ENCODE measurements at regions not wholly inside any gene's neighbourhood (a gene's known extent, or its start where the extent isn't known, plus 50 kb on each side); places are given as distances from the start of the nearest gene placed in this dataset.

GRCh38 chr2:150783896-150784295 is 296.4 kb upstream of the RND3 start:
- no peaks in the 10 kb centered on the region for H3K9me3 ChIP-seq (ENCODE audit: control insufficient read depth, low read length)
- no peak overlapping the region for H3K27ac ChIP-seq (ENCODE audit: insufficient read depth, low read length, poor library complexity, severe bottlenecking)
- no peak overlapping the region for H3K4me3 ChIP-seq (ENCODE audit: insufficient read depth, low read depth, low read length, poor library complexity, severe bottlenecking)
- no peak for DNase-seq
- no peaks in the 10 kb centered on the region for H3K4me1 ChIP-seq (ENCODE audit: control insufficient read depth, insufficient read depth, low read length, poor library complexity, severe bottlenecking)
- no peaks in the 10 kb centered on the region for H3K27me3 ChIP-seq (replicated peaks; ENCODE audit: control insufficient read depth, insufficient read depth, low read length, poor library complexity, severe bottlenecking)
- no peaks in the 10 kb centered on the region for H3K36me3 ChIP-seq (ENCODE audit: control insufficient read depth, insufficient read depth, low read length)

GRCh38 chr2:150783015-150783414 is 295.5 kb upstream of the RND3 start:
- Histone ChIP-seq H3K4me1 (ENCODE audit: control insufficient read depth, insufficient read depth, low read length, poor library complexity, severe bottlenecking) (no peaks in the 10 kb centered on the region), H3K9me3 (ENCODE audit: control insufficient read depth, low read length) (no peaks in the 10 kb centered on the region), H3K27ac (ENCODE audit: insufficient read depth, low read length, poor library complexity, severe bottlenecking) (no peak overlapping the region), H3K4me3 (ENCODE audit: insufficient read depth, low read depth, low read length, poor library complexity, severe bottlenecking) (no peak overlapping the region), H3K27me3 (replicated peaks; ENCODE audit: control insufficient read depth, insufficient read depth, low read length, poor library complexity, severe bottlenecking) (no peaks in the 10 kb centered on the region), H3K36me3 (ENCODE audit: control insufficient read depth, insufficient read depth, low read length) (no peaks in the 10 kb centered on the region)
- no peak for DNase-seq

GRCh38 chr2:150782613-150783012 is 295.1 kb upstream of the RND3 start:
- DNase-seq, result no peak
- H3K9me3 ChIP-seq (ENCODE audit: control insufficient read depth, low read length), result no peaks in the 10 kb centered on the region
- no peaks in the 10 kb centered on the region for H3K27me3 ChIP-seq (replicated peaks; ENCODE audit: control insufficient read depth, insufficient read depth, low read length, poor library complexity, severe bottlenecking)

GRCh38 chr2:150781142-150781541 is 293.7 kb upstream of the RND3 start:
- Histone ChIP-seq H3K4me3 (ENCODE audit: insufficient read depth, low read depth, low read length, poor library complexity, severe bottlenecking) (no peak overlapping the region), H3K36me3 (ENCODE audit: control insufficient read depth, insufficient read depth, low read length) (no peaks in the 10 kb centered on the region), H3K4me1 (ENCODE audit: control insufficient read depth, insufficient read depth, low read length, poor library complexity, severe bottlenecking) (no peaks in the 10 kb centered on the region), H3K27ac (ENCODE audit: insufficient read depth, low read length, poor library complexity, severe bottlenecking) (no peak overlapping the region), H3K9me3 (ENCODE audit: control insufficient read depth, low read length) (no peaks in the 10 kb centered on the region), H3K27me3 (replicated peaks; ENCODE audit: control insufficient read depth, insufficient read depth, low read length, poor library complexity, severe bottlenecking) (no peaks in the 10 kb centered on the region)
- DNase-seq, result no peak

More at GRCh38 chr2:150782613-150783012, 295.1 kb upstream of the RND3 start:
- Histone ChIP-seq H3K36me3 (ENCODE audit: control insufficient read depth, insufficient read depth, low read length) (no peaks in the 10 kb centered on the region), H3K4me1 (ENCODE audit: control insufficient read depth, insufficient read depth, low read length, poor library complexity, severe bottlenecking) (no peaks in the 10 kb centered on the region), H3K4me3 (ENCODE audit: insufficient read depth, low read depth, low read length, poor library complexity, severe bottlenecking) (no peak overlapping the region), H3K27ac (ENCODE audit: insufficient read depth, low read length, poor library complexity, severe bottlenecking) (no peak overlapping the region)

GRCh38 chr2:150778828-150779227 is 291.4 kb upstream of the RND3 start:
- H3K27me3 ChIP-seq (replicated peaks; ENCODE audit: control insufficient read depth, insufficient read depth, low read length, poor library complexity, severe bottlenecking), result no peaks in the 10 kb centered on the region
- H3K4me1 ChIP-seq (ENCODE audit: control insufficient read depth, insufficient read depth, low read length, poor library complexity, severe bottlenecking), result no peaks in the 10 kb centered on the region
- DNase-seq, result no peak

GRCh38 chr2:150769421-150769820 is 282.0 kb upstream of the RND3 start:
- Histone ChIP-seq H3K9me3 (ENCODE audit: control insufficient read depth, low read length) (no peaks in the 10 kb centered on the region), H3K27ac (ENCODE audit: insufficient read depth, low read length, poor library complexity, severe bottlenecking) (no peak overlapping the region), H3K4me1 (ENCODE audit: control insufficient read depth, insufficient read depth, low read length, poor library complexity, severe bottlenecking) (no peaks in the 10 kb centered on the region), H3K36me3 (ENCODE audit: control insufficient read depth, insufficient read depth, low read length) (no peaks in the 10 kb centered on the region), H3K4me3 (ENCODE audit: insufficient read depth, low read depth, low read length, poor library complexity, severe bottlenecking) (no peak overlapping the region), H3K27me3 (replicated peaks; ENCODE audit: control insufficient read depth, insufficient read depth, low read length, poor library complexity, severe bottlenecking) (no peaks in the 10 kb centered on the region)
- DNase-seq, result no peak

More at GRCh38 chr2:150778828-150779227, 291.4 kb upstream of the RND3 start:
- Histone ChIP-seq H3K9me3 (ENCODE audit: control insufficient read depth, low read length) (no peaks in the 10 kb centered on the region), H3K36me3 (ENCODE audit: control insufficient read depth, insufficient read depth, low read length) (no peaks in the 10 kb centered on the region), H3K4me3 (ENCODE audit: insufficient read depth, low read depth, low read length, poor library complexity, severe bottlenecking) (no peak overlapping the region), H3K27ac (ENCODE audit: insufficient read depth, low read length, poor library complexity, severe bottlenecking) (no peak overlapping the region)

- Histone ChIP-seq H3K27ac (ENCODE audit: insufficient read depth, low read length, poor library complexity, severe bottlenecking) (no peak overlapping the region), H3K36me3 (ENCODE audit: control insufficient read depth, insufficient read depth, low read length) (no peaks in the 10 kb centered on the region), H3K9me3 (ENCODE audit: control insufficient read depth, low read length) (no peaks in the 10 kb centered on the region), H3K4me3 (ENCODE audit: insufficient read depth, low read depth, low read length, poor library complexity, severe bottlenecking) (no peak overlapping the region), H3K4me1 (ENCODE audit: control insufficient read depth, insufficient read depth, low read length, poor library complexity, severe bottlenecking) (no peaks in the 10 kb centered on the region), H3K27me3 (replicated peaks; ENCODE audit: control insufficient read depth, insufficient read depth, low read length, poor library complexity, severe bottlenecking) (no peaks in the 10 kb centered on the region)
- no peak for DNase-seq
Measured at GRCh38 chr2:150767991-150768746, 280.7 kb upstream of the RND3 start.

- Histone ChIP-seq H3K9me3 (ENCODE audit: control insufficient read depth, low read length) (no peaks in the 10 kb centered on the region), H3K4me3 (ENCODE audit: insufficient read depth, low read depth, low read length, poor library complexity, severe bottlenecking) (no peak overlapping the region), H3K27ac (ENCODE audit: insufficient read depth, low read length, poor library complexity, severe bottlenecking) (no peak overlapping the region), H3K36me3 (ENCODE audit: control insufficient read depth, insufficient read depth, low read length) (no peaks in the 10 kb centered on the region), H3K27me3 (replicated peaks; ENCODE audit: control insufficient read depth, insufficient read depth, low read length, poor library complexity, severe bottlenecking) (no peaks in the 10 kb centered on the region), H3K4me1 (ENCODE audit: control insufficient read depth, insufficient read depth, low read length, poor library complexity, severe bottlenecking) (no peaks in the 10 kb centered on the region)
- no peak for DNase-seq
Measured at GRCh38 chr2:150762571-150762970, 275.1 kb upstream of the RND3 start.

- no peak for DNase-seq
- H3K4me3 ChIP-seq (ENCODE audit: insufficient read depth, low read depth, low read length, poor library complexity, severe bottlenecking), result no peak overlapping the region
- no peak overlapping the region for H3K27ac ChIP-seq (ENCODE audit: insufficient read depth, low read length, poor library complexity, severe bottlenecking)
- H3K4me1 ChIP-seq (ENCODE audit: control insufficient read depth, insufficient read depth, low read length, poor library complexity, severe bottlenecking), result no peaks in the 10 kb centered on the region
- H3K36me3 ChIP-seq (ENCODE audit: control insufficient read depth, insufficient read depth, low read length), result no peaks in the 10 kb centered on the region
- no peaks in the 10 kb centered on the region for H3K9me3 ChIP-seq (ENCODE audit: control insufficient read depth, low read length)
- no peaks in the 10 kb centered on the region for H3K27me3 ChIP-seq (replicated peaks; ENCODE audit: control insufficient read depth, insufficient read depth, low read length, poor library complexity, severe bottlenecking)
Measured at GRCh38 chr2:150759531-150759930, 272.1 kb upstream of the RND3 start.

- no peaks in the 10 kb centered on the region for H3K9me3 ChIP-seq (ENCODE audit: control insufficient read depth, low read length)
- no peak overlapping the region for H3K4me3 ChIP-seq (ENCODE audit: insufficient read depth, low read depth, low read length, poor library complexity, severe bottlenecking)
- no peak overlapping the region for H3K27ac ChIP-seq (ENCODE audit: insufficient read depth, low read length, poor library complexity, severe bottlenecking)
- no peaks in the 10 kb centered on the region for H3K36me3 ChIP-seq (ENCODE audit: control insufficient read depth, insufficient read depth, low read length)
- no peaks in the 10 kb centered on the region for H3K4me1 ChIP-seq (ENCODE audit: control insufficient read depth, insufficient read depth, low read length, poor library complexity, severe bottlenecking)
- H3K27me3 ChIP-seq (replicated peaks; ENCODE audit: control insufficient read depth, insufficient read depth, low read length, poor library complexity, severe bottlenecking), result no peaks in the 10 kb centered on the region
- DNase-seq, result no peak
Measured at GRCh38 chr2:150759106-150759505, 271.6 kb upstream of the RND3 start.

All from effector memory CD4-positive, alpha-beta T cell (primary cell).